ENCODE measurements at regions not wholly inside any gene's neighbourhood (a gene's known extent, or its start where the extent isn't known, plus 50 kb on each side); places are given as distances from the start of the nearest gene placed in this dataset.
"Not testable (repeated sequence)": the region's sequence is repeated elsewhere in the genome, so short reads cannot be mapped to it uniquely, and the experiment has no call there.

- no peak for DNase-seq
Measured at GRCh38 chr2:114066186-114066747, 176.4 kb downstream of the ACTR3 start.

- no peak for DNase-seq
Measured at GRCh38 chr2:114068438-114068837, 178.5 kb downstream of the ACTR3 start.

DNA sequence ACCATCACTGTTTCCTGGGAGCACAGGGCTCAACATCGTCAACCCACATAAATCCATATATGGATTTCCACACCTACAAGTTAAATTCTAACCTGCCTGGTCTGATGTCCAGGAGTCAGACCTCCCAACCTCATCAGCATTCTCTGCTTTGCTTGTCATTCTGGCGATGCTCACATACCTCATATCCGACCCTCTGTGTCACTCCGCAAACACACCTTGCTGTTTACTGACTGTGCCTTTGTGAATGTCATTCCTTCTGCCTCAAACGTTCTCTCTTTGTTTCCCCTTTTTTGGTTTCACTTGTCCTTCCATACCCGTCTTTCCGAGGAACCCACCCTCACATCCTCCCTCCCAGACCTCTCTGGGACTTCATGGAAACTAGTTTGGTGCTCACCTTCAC lies 187.1 kb downstream of the ACTR3 start:
- no peak for DNase-seq

DNA sequence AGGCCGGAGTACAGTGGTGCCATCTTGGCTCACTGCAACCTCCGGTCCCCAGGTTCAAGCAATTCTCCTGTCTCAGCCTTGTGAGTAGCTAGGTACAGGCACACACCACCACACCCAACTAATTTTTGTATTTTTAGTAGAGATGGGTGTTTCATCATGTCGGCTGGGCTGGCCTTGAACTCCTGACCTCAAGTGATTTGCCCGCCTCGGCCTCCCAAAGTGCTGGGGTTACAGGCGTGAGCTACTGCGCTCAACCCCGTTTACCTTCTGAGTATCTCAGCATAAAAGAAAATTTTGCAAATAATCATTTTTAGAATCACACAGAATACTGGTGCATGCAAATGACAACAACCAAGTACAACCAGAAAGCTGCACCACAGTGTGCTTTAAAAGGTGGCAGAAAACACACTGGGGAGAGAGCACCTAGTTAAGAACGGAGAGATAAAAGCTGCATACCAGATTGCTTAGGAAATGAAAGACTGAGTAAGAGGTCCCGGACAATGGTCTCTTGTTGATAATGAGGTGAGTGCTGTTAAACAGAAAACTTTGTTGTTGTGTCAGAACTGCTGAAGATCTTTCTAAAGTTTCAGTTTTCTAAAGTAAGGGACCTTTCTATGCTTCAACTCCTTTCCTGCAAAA lies 189.6 kb downstream of the ACTR3 start:
- no peak for DNase-seq

GRCh38 chr2:114082731-114083433 lies 193.0 kb downstream of the ACTR3 start:
- no peak for DNase-seq

DNA sequence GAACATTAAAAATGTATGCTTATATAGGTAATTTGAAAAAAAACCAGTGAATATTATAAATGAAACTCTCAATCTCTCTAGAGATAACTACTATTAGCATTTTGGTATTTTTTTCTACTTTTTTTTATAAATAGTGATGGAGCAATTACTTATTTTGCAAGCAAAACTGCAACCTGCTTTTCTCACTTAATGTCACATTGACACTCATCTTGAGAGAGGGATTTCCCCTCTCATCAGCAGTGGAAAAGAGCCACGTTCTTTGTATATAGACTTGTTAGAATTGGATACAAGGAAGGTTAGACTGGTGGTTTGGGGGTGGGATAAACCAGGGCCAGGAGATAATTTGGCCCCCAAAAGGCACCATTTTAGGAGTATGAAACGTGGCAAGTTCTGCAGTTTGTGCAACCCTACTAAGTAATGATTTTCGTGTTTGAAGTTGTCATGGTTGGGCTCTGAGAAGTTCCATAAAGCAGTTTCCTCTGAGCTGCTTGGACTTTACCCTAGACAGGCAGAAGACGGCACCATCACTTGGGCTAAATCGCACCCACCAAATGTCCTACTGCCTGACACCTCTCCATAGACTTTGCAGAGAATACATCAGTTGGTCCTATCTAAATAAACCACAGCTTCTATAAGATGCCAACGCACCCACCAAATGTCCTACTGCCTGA lies 194.0 kb downstream of the ACTR3 start:
- DNase-seq = no peak

- DNase-seq = no peak
Measured at GRCh38 chr2:114085238-114085637, 195.3 kb downstream of the ACTR3 start.

- DNase-seq = no peak
Measured at GRCh38 chr2:114085992-114086391, 196.1 kb downstream of the ACTR3 start.

DNA sequence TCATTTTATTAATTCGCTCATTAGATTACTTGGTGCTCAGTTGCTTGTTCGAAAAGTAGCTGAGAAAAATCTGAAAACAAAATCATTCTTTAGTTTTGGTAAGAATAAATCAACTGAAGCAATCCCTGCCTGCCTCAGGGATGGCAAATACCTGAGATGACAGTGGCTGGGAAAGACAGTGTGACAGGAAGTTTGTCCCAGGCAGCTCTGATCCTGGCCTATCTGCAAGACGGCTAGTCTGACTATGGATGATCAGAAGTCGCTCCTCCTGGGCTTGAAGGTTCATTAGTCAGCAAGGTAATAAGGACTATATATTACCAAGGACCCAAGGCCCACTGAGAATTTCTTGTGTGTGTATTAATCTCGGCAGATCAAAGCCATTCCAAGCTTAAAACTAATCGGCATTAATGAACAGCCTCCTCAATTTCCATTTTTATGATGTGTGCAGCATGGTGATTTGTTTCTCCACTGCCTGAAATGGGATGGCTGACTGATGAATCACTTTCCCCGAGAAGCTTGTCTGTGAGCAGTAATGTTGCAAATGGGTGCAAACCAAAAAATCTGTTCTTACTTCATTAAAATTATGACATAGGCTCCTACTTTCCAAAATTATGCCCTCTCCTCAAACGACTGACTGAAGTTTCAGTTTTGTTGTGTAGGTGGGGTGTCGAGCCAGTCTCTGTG lies 199.9 kb downstream of the ACTR3 start:
- DNase-seq = no peak

DNA sequence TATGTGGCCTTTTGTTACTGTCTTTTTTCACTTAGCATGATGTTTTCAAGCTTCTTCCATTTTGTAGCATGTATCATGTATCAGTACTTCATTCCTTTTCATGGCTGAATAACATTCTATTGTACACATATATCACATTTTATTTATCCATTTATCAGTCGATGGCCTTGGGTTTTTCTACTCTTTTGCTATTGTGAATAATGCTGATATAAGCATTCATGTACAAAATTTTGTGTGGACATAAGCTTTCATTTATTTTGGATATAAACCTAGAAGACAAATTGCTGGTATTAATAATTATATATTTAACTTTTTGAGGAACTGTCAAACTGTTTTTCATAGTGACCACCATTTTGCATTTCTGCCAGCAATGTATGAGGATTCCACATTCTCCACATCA lies 201.1 kb downstream of the ACTR3 start:
- no peak for DNase-seq

DNA sequence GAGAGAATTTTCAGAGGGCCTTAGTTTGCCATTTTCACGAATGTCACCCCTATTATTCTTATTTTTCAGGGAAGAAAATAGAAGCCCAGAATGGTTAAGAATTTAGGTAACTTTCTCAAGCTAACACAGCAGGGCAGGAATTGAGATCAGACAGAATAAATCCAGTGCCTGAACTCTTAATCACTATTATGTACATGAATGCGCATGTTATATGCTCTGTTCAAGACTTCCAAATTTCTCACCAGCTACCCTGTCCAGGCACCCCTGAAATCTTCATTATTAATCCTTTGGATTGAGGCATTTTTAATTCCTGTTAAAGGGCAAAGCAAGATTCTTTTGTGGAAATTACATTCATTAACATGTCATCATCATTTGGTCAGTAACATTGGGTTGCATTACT lies 218.4 kb downstream of the ACTR3 start:
- no peak for DNase-seq

- DNase-seq = no peak
Measured at GRCh38 chr2:114108824-114109416, 219.0 kb downstream of the ACTR3 start.

DNA sequence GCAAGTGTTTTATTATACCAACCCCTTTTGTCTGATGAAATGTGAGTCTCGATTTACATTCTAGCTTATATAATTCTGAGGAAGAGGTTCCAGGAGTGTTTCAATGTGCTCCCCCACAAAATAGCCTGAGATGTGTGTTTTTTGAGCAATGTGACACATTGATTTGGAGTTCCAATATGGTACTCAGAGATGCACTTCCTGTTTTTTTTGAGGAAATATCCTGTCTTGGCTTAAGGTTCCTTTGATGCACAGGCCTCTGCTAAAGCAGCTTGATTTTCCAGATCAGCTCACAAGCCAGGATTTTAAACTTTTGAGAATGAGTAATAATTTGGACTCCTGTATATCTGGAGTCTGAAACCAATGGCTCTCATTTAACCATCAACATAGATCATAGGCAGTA lies 221.4 kb downstream of the ACTR3 start:
- DNase-seq = no peak

DNA sequence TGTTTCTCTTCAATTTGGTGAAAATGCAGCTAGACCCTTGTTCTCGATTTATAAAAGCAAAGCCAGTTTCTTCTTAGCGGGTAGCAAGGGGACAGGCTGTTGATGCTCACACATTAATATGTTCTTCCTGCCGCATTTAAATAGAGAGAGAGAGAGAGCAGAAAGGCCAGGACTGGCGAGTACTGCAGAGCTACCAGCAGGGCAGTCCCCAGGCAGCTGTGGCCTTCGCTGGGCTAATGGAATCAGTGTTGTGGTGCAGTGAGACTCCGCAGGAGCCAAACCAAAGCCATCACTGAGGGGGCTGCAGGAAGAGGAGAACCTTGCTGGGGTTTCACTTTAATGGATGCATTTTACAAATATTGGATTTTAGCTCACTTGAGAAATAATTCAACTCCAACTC lies 223.6 kb downstream of the ACTR3 start:
- DNase-seq = no peak

DNA sequence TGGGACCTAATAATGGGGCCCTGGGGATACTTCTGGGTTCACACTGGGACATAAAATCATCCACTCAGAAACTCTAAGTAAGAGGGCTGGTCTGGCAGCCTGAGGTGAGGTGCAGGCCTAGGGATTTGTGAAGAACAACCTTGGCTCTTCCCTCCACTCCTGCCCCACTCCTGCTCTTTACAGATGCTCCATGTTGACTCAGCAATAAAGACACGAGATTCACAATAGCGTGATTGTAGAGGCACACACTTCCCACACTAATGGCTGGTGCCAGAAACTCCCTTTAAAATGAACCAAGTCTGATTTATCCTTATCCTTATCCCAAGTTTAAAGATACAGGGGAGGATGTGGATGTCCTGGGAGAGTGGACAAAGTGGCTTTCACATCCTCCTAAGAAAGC lies 228.2 kb downstream of the ACTR3 start:
- no peak for DNase-seq

DNA sequence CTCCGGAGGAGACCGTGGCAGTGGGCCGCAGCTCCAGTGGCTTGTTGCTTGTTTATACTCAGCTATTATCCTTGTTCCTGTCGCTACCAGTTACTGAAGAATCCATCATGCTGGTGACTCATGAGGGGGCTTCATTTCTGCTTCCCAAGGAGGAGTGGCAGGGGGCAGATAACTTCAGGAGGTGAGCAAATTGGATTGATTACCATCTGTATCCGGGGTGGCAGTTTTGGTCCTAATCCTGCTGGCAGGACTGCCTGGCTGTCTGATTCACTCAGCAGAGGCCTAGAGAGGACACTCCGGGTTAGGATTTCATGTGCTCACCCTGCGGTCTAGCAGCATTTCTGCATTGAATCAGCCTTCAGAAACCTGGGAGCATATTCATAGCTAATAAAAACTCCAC lies 230.0 kb downstream of the ACTR3 start:
- no peak for DNase-seq

DNA sequence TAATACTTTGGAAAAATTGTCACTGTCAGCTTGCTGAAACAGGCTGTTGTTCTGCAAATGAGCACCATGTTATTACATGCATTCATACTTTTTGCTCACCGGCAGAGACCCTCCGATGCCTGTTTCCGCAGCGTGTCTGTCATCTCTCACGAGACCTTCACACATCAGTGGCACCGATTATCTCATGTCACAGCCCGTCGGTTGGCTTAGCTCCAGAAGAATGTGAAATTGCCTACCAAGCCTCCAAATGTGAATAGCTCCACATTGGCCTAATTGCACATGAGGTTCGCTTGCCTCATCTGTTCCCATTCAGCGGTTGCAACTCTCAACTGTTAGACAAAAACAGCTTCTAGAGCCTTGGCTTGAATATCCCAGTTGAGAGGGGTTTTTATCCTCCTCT lies 233.0 kb downstream of the ACTR3 start:
- no peak for DNase-seq

GRCh38 chr2:114123925-114124324 lies 234.0 kb downstream of the ACTR3 start:
- no peak for DNase-seq

- no peak for DNase-seq
Measured at GRCh38 chr2:114127372-114127771, 237.5 kb downstream of the ACTR3 start.

- no peak for DNase-seq
Measured at GRCh38 chr2:114128263-114128662, 238.4 kb downstream of the ACTR3 start.

GRCh38 chr2:114128725-114129124 lies 238.8 kb downstream of the ACTR3 start:
- DNase-seq = no peak

DNA sequence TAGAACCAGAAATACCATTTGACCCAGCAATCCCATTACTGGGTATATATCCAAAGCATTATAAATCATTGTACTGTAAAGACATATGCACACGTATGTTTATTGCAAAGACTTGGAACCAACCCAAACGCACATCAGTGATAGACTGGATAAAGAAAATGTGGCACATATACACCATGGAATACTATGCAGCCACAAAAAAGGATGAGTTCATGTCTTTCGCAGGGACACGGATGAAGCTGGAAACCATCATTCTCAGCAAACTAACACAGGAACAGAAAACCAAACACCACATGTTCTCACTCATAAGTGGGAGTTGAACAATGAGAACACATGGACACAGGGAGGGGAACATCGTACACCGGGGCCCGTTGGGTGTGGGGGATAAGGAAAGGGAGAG lies 242.2 kb downstream of the ACTR3 start:
- DNase-seq = not testable (repeated sequence)

DNA sequence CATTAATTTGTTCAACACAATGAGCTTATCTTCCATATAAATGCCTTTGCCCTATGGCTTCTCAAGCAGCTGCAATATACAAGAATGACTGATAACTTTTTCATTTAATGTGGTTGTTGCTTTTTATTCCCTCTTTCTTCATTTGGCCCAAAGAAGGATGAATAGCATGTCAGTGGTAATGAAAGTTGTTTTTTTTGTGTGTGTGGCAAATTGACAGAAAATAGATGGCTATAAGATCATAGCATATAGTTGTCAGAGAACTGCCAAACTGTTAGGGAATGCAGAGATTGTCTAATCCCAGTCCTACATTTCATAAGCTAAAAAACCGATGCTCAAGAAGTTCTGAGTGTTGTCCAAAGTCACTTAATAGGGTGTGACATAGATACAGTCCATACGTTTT lies 244.3 kb downstream of the ACTR3 start:
- DNase-seq = no peak
